IMR-90 (cell line): ENCODE measurements at regions not wholly inside any gene's neighbourhood (a gene's known extent, or its start where the extent isn't known, plus 50 kb on each side); places are given as distances from the start of the nearest gene placed in this dataset.

ENCODE experiments used
- ATAC-seq: fragments of 200-7000 bp; cut with Tn5 transposase; 2 replicates; pipeline ENCODE4 v1.9.1; 2020; ENCODE audit warnings: low read depth, mild to moderate bottlenecking, moderate library complexity
- BruUV-seq: library from RNA; stranded (reverse); fragments of 400-500 nt; replicated peaks from 2 replicates; lab custom pipeline; 2021; lab: Mats Ljungman, UMichigan
- CTCF ChIA-PET: fragments of 300-600 bp; formaldehyde crosslinking; extraction: SDS; loops from one replicate; lab custom pipeline; 2021; ENCODE audit warnings: antibody characterized with exemption; lab: Yijun Ruan, JAX
- POLR2A ChIA-PET: fragments of 300-600 bp; sonication (Branson Sonifier 250); formaldehyde crosslinking; loops from one replicate; lab custom pipeline; 2022; ENCODE audit warnings: antibody characterized with exemption; ENCODE audit not compliant: unreplicated experiment; lab: Charles Lee
- DNase-seq: peaks from one replicate; pipeline ENCODE4 v3.0.0; 2013
- H2AFZ ChIP-seq: replicated peaks from 2 replicates; pipeline ENCODE3; 2013; ENCODE audit warnings: low read length, mild to moderate bottlenecking; ENCODE audit not compliant: poor library complexity
- H2AK5ac ChIP-seq: 2 replicates; pipeline ENCODE4 v1.6.1; 2013; ENCODE audit warnings: low read depth, low read length, inconsistent platforms
- H2AK9ac ChIP-seq: replicated peaks from 2 replicates; pipeline ENCODE3; 2013; ENCODE audit warnings: mild to moderate bottlenecking, low read depth, low read length, moderate library complexity; ENCODE audit not compliant: poor library complexity
- H2BK120ac ChIP-seq: 2 replicates; pipeline ENCODE4 v1.6.1; 2013; ENCODE audit warnings: low read depth, low read length, inconsistent platforms
- H2BK15ac ChIP-seq: 3 replicates; pipeline ENCODE4 v1.6.1; 2013; ENCODE audit warnings: low read depth, low read length, inconsistent platforms
- H2BK20ac ChIP-seq: 2 replicates; pipeline ENCODE4 v1.6.1; 2013; ENCODE audit warnings: low read depth, mild to moderate bottlenecking, inconsistent platforms, low read length, moderate library complexity
- H2BK5ac ChIP-seq: 2 replicates; pipeline ENCODE4 v1.6.1; 2013; ENCODE audit warnings: mild to moderate bottlenecking, low read depth, low read length, inconsistent platforms; ENCODE audit not compliant: poor library complexity, severe bottlenecking
- H3K14ac ChIP-seq: replicated peaks from 2 replicates; pipeline ENCODE4 v1.6.1; 2013; ENCODE audit warnings: low read depth, low read length, inconsistent platforms
- H3K18ac ChIP-seq: 2 replicates; pipeline ENCODE4 v1.6.1; 2013; ENCODE audit warnings: low read depth, low read length, control low read depth
- H3K23ac ChIP-seq: 2 replicates; pipeline ENCODE4 v1.6.1; 2013; ENCODE audit warnings: low read depth, low read length, inconsistent platforms
- H3K27ac ChIP-seq: 2 replicates; pipeline ENCODE4 v1.5.1; 2013; ENCODE audit warnings: mild to moderate bottlenecking, control low read depth, low read length; ENCODE audit not compliant: insufficient read depth
- H3K27me3 ChIP-seq: 2 replicates; pipeline ENCODE4 v1.6.1; 2013; ENCODE audit warnings: low read length; ENCODE audit not compliant: control insufficient read depth, insufficient read depth
- H3K36me3 ChIP-seq: 2 replicates; pipeline ENCODE4 v1.6.1; 2013; ENCODE audit warnings: low read length, mixed read lengths; ENCODE audit not compliant: control insufficient read depth, insufficient read depth
- H3K4ac ChIP-seq: 2 replicates; pipeline ENCODE4 v1.6.1; 2013; ENCODE audit warnings: low read depth, low read length, inconsistent platforms
- H3K4me1 ChIP-seq: 2 replicates; pipeline ENCODE4 v1.6.1; 2013; ENCODE audit warnings: low read length, mixed read lengths; ENCODE audit not compliant: control insufficient read depth, insufficient read depth
- H3K4me2 ChIP-seq: 2 replicates; pipeline ENCODE4 v1.6.1; 2013; ENCODE audit warnings: low read depth, mild to moderate bottlenecking, control low read depth, low read length, moderate library complexity
- H3K4me3 ChIP-seq: 2 replicates; pipeline ENCODE4 v1.5.1; 2013; ENCODE audit warnings: low read depth, mild to moderate bottlenecking, control low read depth, low read length, moderate library complexity; ENCODE audit not compliant: insufficient read depth
- H3K56ac ChIP-seq: 2 replicates; pipeline ENCODE4 v1.6.1; 2013; ENCODE audit warnings: low read length, inconsistent platforms; ENCODE audit not compliant: insufficient read depth; ENCODE audit errors: extremely low read depth
- H3K79me1 ChIP-seq, 2 experiments: 2 replicates each; pipeline ENCODE4 v1.6.1; 2013; ENCODE audit warnings: low read length in 2 of 2, inconsistent platforms in 1 of 2, low read depth in 1 of 2
- H3K9ac ChIP-seq: 2 replicates; pipeline ENCODE4 v1.6.1; 2013; ENCODE audit warnings: low read depth, low read length, control low read depth
- H3K9me1 ChIP-seq: 2 replicates; pipeline ENCODE4 v1.6.1; 2013; ENCODE audit warnings: low read length, inconsistent platforms; ENCODE audit not compliant: insufficient read depth
- H3K9me3 ChIP-seq: 2 replicates; pipeline ENCODE4 v1.6.1; 2013; ENCODE audit warnings: low read length; ENCODE audit not compliant: control insufficient read depth, insufficient read depth
- H4K20me1 ChIP-seq: 2 replicates; pipeline ENCODE4 v1.6.1; 2013; ENCODE audit warnings: low read length, inconsistent platforms; ENCODE audit not compliant: insufficient read depth
- H4K5ac ChIP-seq: 2 replicates; pipeline ENCODE4 v1.6.1; 2013; ENCODE audit warnings: mild to moderate bottlenecking, low read depth, low read length, control low read depth
- H4K8ac ChIP-seq, 2 experiments: 2 replicates each; pipeline ENCODE4 v1.6.1; 2013; ENCODE audit warnings: low read depth in 2 of 2, low read length in 2 of 2, control low read depth in 1 of 2, inconsistent platforms in 1 of 2
- H4K91ac ChIP-seq: 2 replicates; pipeline ENCODE4 v1.6.1; 2013; ENCODE audit warnings: low read depth, low read length, inconsistent platforms; ENCODE audit not compliant: insufficient read depth
- CHD1 ChIP-seq: IDR thresholded peaks from 2 replicates; pipeline ENCODE4 v1.6.1; 2012; ENCODE audit warnings: low read depth, low read length, improper control_type of control experiment
- ELK1 ChIP-seq: fragments of 150-350 bp; IDR thresholded peaks from 2 replicates; pipeline ENCODE4 v1.6.1; 2016; ENCODE audit warnings: low read depth, mild to moderate bottlenecking, low read length, moderate library complexity, borderline replicate concordance
- FOS ChIP-seq: fragments of 150-350 bp; IDR thresholded peaks from 2 replicates; pipeline ENCODE4 v1.6.1; 2016; ENCODE audit warnings: low read depth, low read length
- MAFK ChIP-seq: IDR thresholded peaks from 2 replicates; pipeline ENCODE4 v1.6.1; 2012; ENCODE audit warnings: low read depth, low read length, improper control_type of control experiment
- MAZ ChIP-seq: IDR thresholded peaks from 2 replicates; pipeline ENCODE4 v1.6.1; 2012; ENCODE audit warnings: low read depth, mild to moderate bottlenecking, low read length, improper control_type of control experiment, moderate library complexity, borderline replicate concordance
- MXI1 ChIP-seq: IDR thresholded peaks from 2 replicates; pipeline ENCODE4 v1.6.1; 2012; ENCODE audit warnings: low read depth, mild to moderate bottlenecking, low read length, moderate library complexity, borderline replicate concordance
- NFE2L2 ChIP-seq: fragments of 150-350 bp; IDR thresholded peaks from 2 replicates; pipeline ENCODE4 v1.6.1; 2016; ENCODE audit warnings: low read depth, mild to moderate bottlenecking, low read length
- POLR2A ChIP-seq: IDR thresholded peaks from 2 replicates; pipeline ENCODE4 v1.6.1; 2012; ENCODE audit warnings: mild to moderate bottlenecking, low read depth, low read length
- RAD21 ChIP-seq: IDR thresholded peaks from 2 replicates; pipeline ENCODE4 v1.6.1; 2012; ENCODE audit warnings: low read length, improper control_type of control experiment
- RCOR1 ChIP-seq: IDR thresholded peaks from 2 replicates; pipeline ENCODE4 v1.6.1; 2012; ENCODE audit warnings: mild to moderate bottlenecking, low read length, improper control_type of control experiment; ENCODE audit not compliant: insufficient replicate concordance
- RFX5 ChIP-seq: IDR thresholded peaks from 2 replicates; pipeline ENCODE4 v1.8.0; 2012; ENCODE audit warnings: low read depth, mild to moderate bottlenecking, low read length, moderate library complexity
- WGBS, 2 experiments: methylation state at CpG; one replicate each; pipeline versions ENCODE4 v1.1.5 to v1.1.7; 2013; ENCODE audit warnings: missing lambda C conversion rate in 2 of 2; ENCODE audit not compliant: insufficient read length in 1 of 2; ENCODE audit errors: extremely low coverage in 2 of 2; 5-methylcytosine and 5-hydroxymethylcytosine counted together
- dilution Hi-C: fragments of 300-500 bp; cut with HindIII; formaldehyde crosslinking; loops from one replicate; pipeline ENCODE4 v1.14.3; 2018; ENCODE audit warnings: low sequenced_read_pairs; ENCODE audit not compliant: unreplicated experiment
- in situ Hi-C: fragments of 300-500 bp; cut with MboI; formaldehyde crosslinking; loops from 3 replicates; pipeline ENCODE4 v1.14.3; 2019; ENCODE audit warnings: low sequenced_read_pairs, inconsistent platforms, mixed read lengths
- intact Hi-C: fragments of 100-400 bp; cut with micrococcal nuclease; formaldehyde crosslinking; loops from 2 replicates; pipeline ENCODE4 v1.10.0; 2022
- TF ChIP-seq, protein P1 (sequence below): fragments of 150-350 bp; IDR thresholded peaks from 2 replicates; pipeline ENCODE4 v1.6.1; 2017; ENCODE audit warnings: mild to moderate bottlenecking, antibody characterized with exemption, low read length, low read depth

- H3K4ac ChIP-seq: no peak overlapping the region
- H3K36me3 ChIP-seq: no peaks in the 10 kb centered on the region
- dilution Hi-C loops (no loop called here), in situ Hi-C loops (no loop called here), intact Hi-C loops (no loop called here)
- ChIA-PET POLR2A (no interaction called here), CTCF (no interaction called here)
- H4K20me1 ChIP-seq: no peaks in the 10 kb centered on the region
- H3K4me3 ChIP-seq: no peak overlapping the region
- H2BK15ac ChIP-seq: no peak overlapping the region
- no peak overlapping the region for H3K27ac ChIP-seq
- no peak overlapping the region for H2AFZ ChIP-seq
- H3K4me1 ChIP-seq: no peaks in the 10 kb centered on the region
- H3K9me1 ChIP-seq: no peaks in the 10 kb centered on the region
- H3K56ac ChIP-seq: no peak overlapping the region
- H3K4me2 ChIP-seq: no peak overlapping the region
- no peak overlapping the region for H2AK5ac ChIP-seq
- H3K18ac ChIP-seq: no peak overlapping the region
- H3K9ac ChIP-seq: no peak overlapping the region
- no peak overlapping the region for H4K91ac ChIP-seq
- WGBS, 2 experiments: no CpG with 5 or more reads among the region's 1 CpG
- BruUV-seq: no TSS peak
- H2BK20ac ChIP-seq: no peak overlapping the region
- H3K9me3 ChIP-seq: peaks cover 18% of the 10 kb centered on the region
- H4K5ac ChIP-seq: no peak overlapping the region
- TF ChIP-seq NFE2L2 (no peak), ELK1 (no peak), RAD21 (no peak), RCOR1 (no peak), MAZ (no peak), MAFK (no peak), FOS (no peak), POLR2A (no peak), RFX5 (no peak), MXI1 (no peak), CHD1 (no peak)
- TF ChIP-seq, protein P1, sequence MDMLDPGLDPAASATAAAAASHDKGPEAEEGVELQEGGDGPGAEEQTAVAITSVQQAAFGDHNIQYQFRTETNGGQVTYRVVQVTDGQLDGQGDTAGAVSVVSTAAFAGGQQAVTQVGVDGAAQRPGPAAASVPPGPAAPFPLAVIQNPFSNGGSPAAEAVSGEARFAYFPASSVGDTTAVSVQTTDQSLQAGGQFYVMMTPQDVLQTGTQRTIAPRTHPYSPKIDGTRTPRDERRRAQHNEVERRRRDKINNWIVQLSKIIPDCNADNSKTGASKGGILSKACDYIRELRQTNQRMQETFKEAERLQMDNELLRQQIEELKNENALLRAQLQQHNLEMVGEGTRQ: no peak
- no peak overlapping the region for H3K23ac ChIP-seq
- no peaks in the 10 kb centered on the region for H3K27me3 ChIP-seq
- ATAC-seq (no peak), DNase-seq (no peak)
- H3K14ac ChIP-seq: no peak overlapping the region
- no peaks in the 10 kb centered on the region for H3K79me1 ChIP-seq
- H4K8ac ChIP-seq: no peak overlapping the region
- H2BK120ac ChIP-seq: no peak overlapping the region
- H2BK5ac ChIP-seq: no peak overlapping the region
- H2AK9ac ChIP-seq: no peak overlapping the region
Measured at GRCh38 chr5:3662344-3662743, 66.7 kb downstream of the IRX1 start.
